HG03139 (cell line): ENCODE measurements at regions not wholly inside any gene's neighbourhood (a gene's known extent, or its start where the extent isn't known, plus 50 kb on each side); places are given as distances from the start of the nearest gene placed in this dataset.

Experiments used
- ATAC-seq: cut with Tn5 transposase; IDR thresholded peaks from one replicate; pipeline ENCODE4 v1.9.1; 2021; ENCODE audit not compliant: unreplicated experiment

- no peak for ATAC-seq
Measured at GRCh38 chr18:78510636-78511035, 469.0 kb upstream of the SALL3 start.

- ATAC-seq: no peak
Measured at GRCh38 chr18:78511666-78512601, 467.7 kb upstream of the SALL3 start.

DNA sequence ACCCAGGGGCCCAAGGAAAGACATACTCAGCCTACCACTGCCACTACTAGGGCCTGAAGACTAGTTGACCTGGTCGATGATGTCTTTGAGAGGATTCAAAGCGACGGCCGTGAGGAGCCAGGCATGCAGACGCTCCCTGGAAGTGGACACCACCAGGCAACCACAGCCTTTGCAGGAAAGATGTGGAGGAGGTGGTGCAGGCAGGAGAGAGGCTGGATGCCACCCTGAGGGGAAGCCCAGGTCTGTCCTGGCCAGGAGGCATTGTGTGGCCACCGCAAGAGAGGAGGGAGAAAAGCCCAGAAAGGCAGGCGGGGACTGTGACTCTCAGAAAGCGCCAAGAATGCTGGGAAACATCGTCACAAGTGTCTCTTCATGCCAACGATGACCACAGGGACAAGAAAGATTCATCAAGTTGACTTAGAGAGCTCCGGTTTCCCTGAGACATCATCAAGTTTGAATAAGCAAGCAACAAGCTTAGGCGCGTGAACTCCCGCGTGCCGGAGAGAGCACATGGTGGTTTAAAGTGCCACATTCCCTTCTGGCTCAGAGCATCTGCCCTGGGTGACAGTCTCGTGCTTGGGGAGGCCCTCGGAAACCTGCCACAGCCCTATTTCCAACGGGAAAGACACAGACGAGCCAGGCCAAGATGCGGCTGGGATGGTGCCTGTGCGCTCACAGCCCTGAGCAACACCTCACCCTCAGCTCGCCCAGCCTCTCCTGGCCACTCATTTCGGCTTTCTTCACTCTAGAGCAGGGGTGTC lies 464.5 kb upstream of the SALL3 start:
- no peak for ATAC-seq

DNA sequence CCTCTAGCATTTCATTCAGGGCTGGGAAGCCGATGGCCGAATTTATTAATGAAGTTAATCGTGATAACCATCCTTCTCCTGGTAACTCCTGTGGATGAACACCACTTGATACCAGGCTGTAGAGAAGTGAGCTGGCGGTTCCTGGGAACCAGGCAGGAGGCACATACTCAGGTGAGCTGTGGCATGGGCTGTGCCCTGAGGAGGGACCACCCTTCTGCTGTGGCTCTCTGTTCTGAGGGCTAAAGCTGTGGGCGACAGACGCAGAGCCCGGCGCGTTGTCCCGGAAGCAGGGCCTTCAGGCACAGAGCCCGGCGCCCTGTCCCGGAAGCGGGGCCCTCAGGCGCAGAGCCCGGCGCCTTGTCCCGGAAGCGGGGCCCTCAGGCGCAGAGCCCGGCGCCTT lies 462.3 kb upstream of the SALL3 start:
- ATAC-seq: no peak

DNA sequence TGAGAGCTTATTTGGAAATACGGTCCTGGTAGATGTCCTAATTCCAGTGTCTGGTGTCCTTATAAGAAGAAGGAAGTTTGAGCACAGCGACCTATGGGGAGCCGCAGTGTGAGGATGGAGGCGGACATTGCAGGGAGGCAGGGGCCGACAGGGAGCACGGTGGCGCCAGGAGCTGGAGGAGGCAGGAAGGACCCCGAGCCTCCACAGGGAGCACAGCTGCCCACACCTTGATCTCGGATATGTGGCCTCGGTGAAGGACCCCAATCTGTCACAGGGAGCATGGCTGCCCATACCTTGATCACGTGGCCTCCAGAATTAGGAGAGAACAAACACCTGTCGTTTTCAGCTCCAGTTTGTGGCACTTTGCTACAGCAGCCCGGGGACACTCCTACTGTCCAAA lies 461.6 kb upstream of the SALL3 start:
- ATAC-seq: no peak

DNA sequence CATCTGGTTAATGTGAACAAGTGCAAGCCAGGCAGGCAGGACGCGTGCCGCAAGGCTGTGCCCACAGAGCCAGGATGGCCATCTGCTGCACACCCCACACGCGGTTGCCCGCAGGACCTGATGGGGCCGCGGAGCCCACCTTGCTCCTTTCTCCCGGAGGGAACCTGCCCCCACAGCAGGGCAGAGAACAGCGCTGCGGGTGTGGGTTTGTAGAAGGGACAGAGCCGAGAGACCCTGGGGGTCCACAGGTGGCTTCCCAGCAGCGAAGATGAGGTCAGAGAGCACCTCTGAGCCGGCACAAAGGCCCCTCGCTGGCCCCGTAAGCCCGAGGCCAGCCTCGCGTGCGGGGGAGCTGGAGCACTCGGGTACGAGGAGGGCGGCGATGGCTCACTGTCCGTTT lies 460.8 kb upstream of the SALL3 start:
- ATAC-seq: no peak

GRCh38 chr18:78519394-78520062 lies 460.1 kb upstream of the SALL3 start:
- ATAC-seq: no peak

- no peak for ATAC-seq
Measured at GRCh38 chr18:78521136-78521535, 458.5 kb upstream of the SALL3 start.

GRCh38 chr18:78521744-78522143 lies 457.9 kb upstream of the SALL3 start:
- ATAC-seq: no peak

- no peak for ATAC-seq
Measured at GRCh38 chr18:78522507-78522906, 457.1 kb upstream of the SALL3 start.

DNA sequence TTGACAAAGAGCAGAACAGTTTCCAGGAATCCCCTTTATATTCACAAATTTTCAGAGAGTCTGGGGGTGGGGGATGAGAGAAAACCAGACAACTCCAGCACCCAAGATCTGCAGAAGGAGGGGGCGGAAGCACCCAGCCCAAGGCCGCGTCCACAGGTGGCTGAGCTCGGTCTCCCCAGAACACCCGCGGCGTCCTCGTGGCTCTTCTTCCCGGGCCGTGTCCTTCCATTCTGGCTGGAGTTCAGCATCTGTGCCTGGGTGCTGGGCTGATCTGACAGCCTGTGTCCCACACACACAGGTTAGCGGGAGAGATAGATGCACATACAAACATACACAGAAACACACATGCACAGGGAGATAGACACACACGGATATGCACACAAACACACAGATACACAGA lies 455.8 kb upstream of the SALL3 start:
- no peak for ATAC-seq

- ATAC-seq: no peak
Measured at GRCh38 chr18:78525366-78526111, 454.1 kb upstream of the SALL3 start.

DNA sequence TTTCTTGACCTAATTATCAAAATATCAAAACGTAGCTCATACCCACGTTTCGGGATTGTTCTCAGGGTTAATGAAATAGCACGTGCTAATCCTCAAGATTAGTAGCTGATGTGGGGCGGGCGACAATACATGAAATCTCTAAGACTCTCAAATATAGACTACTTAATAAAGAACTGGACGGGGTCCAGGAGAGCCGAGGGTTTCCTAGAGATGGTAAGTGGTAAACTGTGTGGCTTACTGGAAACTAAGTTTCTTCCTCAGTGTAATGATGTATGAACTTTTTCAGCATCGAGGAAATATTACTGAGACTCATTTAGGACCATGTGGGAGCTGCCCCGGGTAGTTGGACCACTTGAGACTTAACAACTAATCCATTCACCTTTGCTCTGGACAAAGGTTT lies 453.3 kb upstream of the SALL3 start:
- no peak for ATAC-seq

DNA sequence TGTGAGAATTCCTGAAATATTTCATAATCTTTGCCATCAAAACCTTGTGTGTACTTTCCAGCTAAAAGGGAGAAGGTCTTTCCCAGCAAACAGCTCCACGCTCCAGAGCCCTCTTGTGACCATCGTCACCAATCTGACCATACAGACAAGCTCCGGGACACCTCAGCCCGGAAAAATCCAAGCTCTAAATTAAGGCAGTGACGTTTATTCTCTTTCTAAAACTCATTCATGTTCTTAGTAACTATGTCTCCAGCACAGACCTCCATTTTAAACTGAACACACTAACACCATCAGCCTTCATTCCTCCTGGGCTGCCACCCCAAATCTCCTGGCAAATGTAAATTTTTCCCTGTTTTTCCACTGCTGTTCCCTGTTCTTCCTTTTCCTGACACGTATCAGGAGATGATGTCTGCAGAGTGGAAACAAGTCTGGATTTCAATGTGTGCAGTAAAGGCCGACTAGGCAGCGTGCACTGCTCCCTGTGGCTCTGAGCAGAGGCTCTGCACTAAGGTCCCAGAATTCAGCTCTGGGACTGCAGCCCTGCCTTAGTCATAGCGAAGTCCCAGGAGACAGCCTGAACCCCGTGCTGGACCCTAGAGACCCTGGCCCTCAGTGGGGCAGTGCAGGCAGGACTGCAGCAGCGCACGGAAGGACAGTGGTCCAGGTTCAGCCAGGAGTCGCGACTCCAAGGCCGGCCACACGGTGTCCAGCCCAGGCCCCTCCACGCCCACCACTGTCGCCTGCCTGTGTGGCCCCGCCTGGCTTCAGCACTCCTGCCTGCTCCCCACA lies 452.5 kb upstream of the SALL3 start:
- ATAC-seq: no peak

DNA sequence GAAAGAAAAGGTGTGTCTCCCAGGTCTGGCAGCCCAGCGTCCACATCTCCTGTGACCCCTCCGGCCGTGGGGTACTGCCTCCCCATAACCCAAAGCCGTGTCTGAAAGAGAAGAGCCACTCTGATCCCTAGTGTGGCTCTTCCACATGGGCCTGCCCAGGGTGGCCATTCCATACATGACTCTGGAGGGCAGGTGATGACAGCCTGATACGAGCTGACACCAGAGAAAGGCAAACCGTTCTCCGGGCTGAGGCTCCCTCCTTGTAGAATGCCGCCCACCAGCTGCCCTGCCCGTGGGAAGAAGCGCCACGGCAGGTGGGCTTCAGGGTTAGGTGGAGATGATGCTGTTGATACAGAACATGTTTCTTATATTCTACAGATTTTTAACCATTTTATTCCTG lies 451.6 kb upstream of the SALL3 start:
- ATAC-seq: no peak

GRCh38 chr18:78528411-78529258 lies 451.0 kb upstream of the SALL3 start:
- ATAC-seq: no peak

- no peak for ATAC-seq
Measured at GRCh38 chr18:78531637-78532036, 448.0 kb upstream of the SALL3 start.

GRCh38 chr18:78538669-78539440 lies 440.8 kb upstream of the SALL3 start:
- ATAC-seq: no peak
